Duodenal mucosa (tissue), 2 donors: ENCODE measurements at regions not wholly inside any gene's neighbourhood (a gene's known extent, or its start where the extent isn't known, plus 50 kb on each side); places are given as distances from the start of the nearest gene placed in this dataset.

Source experiments
- H3K27ac ChIP-seq: one replicate; pipeline ENCODE4 v1.7.0; 2013; ENCODE audit warnings: low read depth, low read length
- H3K27me3 ChIP-seq, 2 donors: one replicate each; pipeline ENCODE4 v1.7.0; 2013; ENCODE audit warnings: low read length in 2 of 2, control low read depth in 1 of 2; ENCODE audit not compliant: insufficient read depth in 2 of 2, control insufficient read depth in 1 of 2
- H3K36me3 ChIP-seq, 2 donors: one replicate each; pipeline ENCODE4 v1.7.0; 2013; ENCODE audit warnings: low read length in 2 of 2, control low read depth in 1 of 2; ENCODE audit not compliant: insufficient read depth in 2 of 2, control insufficient read depth in 1 of 2
- H3K4me1 ChIP-seq, 2 donors: one replicate each; pipeline ENCODE4 v1.7.0; 2013; ENCODE audit warnings: low read length in 2 of 2, control low read depth in 1 of 2; ENCODE audit not compliant: insufficient read depth in 2 of 2, control insufficient read depth in 1 of 2
- H3K4me3 ChIP-seq, 2 donors: one replicate each; pipeline ENCODE4 v1.7.0; 2013; ENCODE audit warnings: low read length in 2 of 2, low read depth in 1 of 2
- H3K9ac ChIP-seq, 2 donors: one replicate each; pipeline ENCODE4 v1.7.0; 2013; ENCODE audit warnings: low read length in 2 of 2, low read depth in 1 of 2
- H3K9me3 ChIP-seq, 2 donors: one replicate each; pipeline ENCODE4 v1.7.0; 2013; ENCODE audit warnings: low read length in 2 of 2, control low read depth in 1 of 2; ENCODE audit not compliant: control insufficient read depth in 1 of 2

- Histone ChIP-seq H3K4me1 (no peaks in the 10 kb centered on the region), H3K4me3 (no peak overlapping the region), H3K27ac (no peak overlapping the region), H3K9ac (no peak overlapping the region), H3K27me3 (no peaks in the 10 kb centered on the region), H3K36me3 (no peaks in the 10 kb centered on the region), H3K9me3 (peaks cover 0 to 6% of the 10 kb centered on the region in 2 donors)
Measured at GRCh38 chr7:52940481-52940880, 95.0 kb upstream of the POM121L12 start.

GRCh38 chr7:52938455-52939133, 96.8 kb upstream of the POM121L12 start:
- Histone ChIP-seq H3K4me1 (no peaks in the 10 kb centered on the region), H3K9ac (no peak overlapping the region), H3K27me3 (no peaks in the 10 kb centered on the region), H3K27ac (no peak overlapping the region), H3K9me3 (peaks cover 0 to 6% of the 10 kb centered on the region in 2 donors), H3K4me3 (no peak overlapping the region), H3K36me3 (no peaks in the 10 kb centered on the region)

GRCh38 chr7:52936750-52937149, 98.7 kb upstream of the POM121L12 start:
- Histone ChIP-seq H3K4me3 (no peak overlapping the region), H3K27ac (no peak overlapping the region), H3K4me1 (no peaks in the 10 kb centered on the region), H3K9me3 (peaks cover under 1 to 6% of the 10 kb centered on the region in 2 donors), H3K27me3 (no peaks in the 10 kb centered on the region), H3K36me3 (no peaks in the 10 kb centered on the region), H3K9ac (no peak overlapping the region)

- Histone ChIP-seq H3K27ac (no peak overlapping the region), H3K36me3 (no peaks in the 10 kb centered on the region)
Measured at GRCh38 chr7:52928591-52928990, 106.8 kb upstream of the POM121L12 start.

GRCh38 chr7:52925332-52925731, 110.1 kb upstream of the POM121L12 start:
- Histone ChIP-seq H3K27ac (no peak overlapping the region), H3K36me3 (no peaks in the 10 kb centered on the region), H3K27me3 (no peaks in the 10 kb centered on the region), H3K4me1 (no peaks in the 10 kb centered on the region), H3K9ac (no peak overlapping the region), H3K9me3 (peaks cover 2 to 3% of the 10 kb centered on the region in 2 donors), H3K4me3 (no peak overlapping the region)

More at GRCh38 chr7:52928591-52928990, 106.8 kb upstream of the POM121L12 start:
- H3K4me1 ChIP-seq = no peaks in the 10 kb centered on the region
- H3K9me3 ChIP-seq = peaks cover 2 to 5% of the 10 kb centered on the region in 2 donors
- no peaks in the 10 kb centered on the region for H3K27me3 ChIP-seq
- no peak overlapping the region for H3K9ac ChIP-seq
- no peak overlapping the region for H3K4me3 ChIP-seq

- Histone ChIP-seq H3K4me3 (no peak overlapping the region), H3K27ac (no peak overlapping the region), H3K36me3 (no peaks in the 10 kb centered on the region), H3K4me1 (no peaks in the 10 kb centered on the region), H3K9me3 (peaks cover 2 to 3% of the 10 kb centered on the region in 2 donors), H3K9ac (no peak overlapping the region), H3K27me3 (no peaks in the 10 kb centered on the region)
Measured at GRCh38 chr7:52920977-52921376, 114.5 kb upstream of the POM121L12 start.

- Histone ChIP-seq H3K36me3 (no peaks in the 10 kb centered on the region), H3K9me3 (peaks cover 0 to 3% of the 10 kb centered on the region in 2 donors), H3K4me3 (no peak overlapping the region), H3K27ac (no peak overlapping the region), H3K4me1 (no peaks in the 10 kb centered on the region), H3K27me3 (no peaks in the 10 kb centered on the region), H3K9ac (no peak overlapping the region)
Measured at GRCh38 chr7:52917982-52918578, 117.4 kb upstream of the POM121L12 start.

GRCh38 chr7:52911795-52912194, 123.6 kb upstream of the POM121L12 start:
- H3K27ac ChIP-seq = no peak overlapping the region
- no peaks in the 10 kb centered on the region for H3K36me3 ChIP-seq
- H3K9me3 ChIP-seq = peaks cover 0 to 7% of the 10 kb centered on the region in 2 donors
- H3K4me3 ChIP-seq = no peak overlapping the region
- no peaks in the 10 kb centered on the region for H3K4me1 ChIP-seq
- H3K27me3 ChIP-seq = no peaks in the 10 kb centered on the region
- no peak overlapping the region for H3K9ac ChIP-seq

GRCh38 chr7:52911326-52911725, 124.1 kb upstream of the POM121L12 start:
- Histone ChIP-seq H3K27ac (no peak overlapping the region), H3K4me1 (no peaks in the 10 kb centered on the region), H3K4me3 (no peak overlapping the region), H3K9ac (no peak overlapping the region), H3K36me3 (no peaks in the 10 kb centered on the region), H3K27me3 (no peaks in the 10 kb centered on the region), H3K9me3 (peaks cover 0 to 7% of the 10 kb centered on the region in 2 donors)

GRCh38 chr7:52909935-52910334, 125.5 kb upstream of the POM121L12 start:
- H3K9ac ChIP-seq = no peak overlapping the region
- H3K9me3 ChIP-seq = peaks cover 0 to 7% of the 10 kb centered on the region in 2 donors
- no peaks in the 10 kb centered on the region for H3K27me3 ChIP-seq
- no peaks in the 10 kb centered on the region for H3K4me1 ChIP-seq
- no peak overlapping the region for H3K27ac ChIP-seq
- H3K4me3 ChIP-seq = no peak overlapping the region
- H3K36me3 ChIP-seq = no peaks in the 10 kb centered on the region
